GM11168 (cell line): ENCODE measurements at regions not wholly inside any gene's neighbourhood (a gene's known extent, or its start where the extent isn't known, plus 50 kb on each side); places are given as distances from the start of the nearest gene placed in this dataset.
"Not testable (repeated sequence)": the region's sequence is repeated elsewhere in the genome, so short reads cannot be mapped to it uniquely, and the experiment has no call there.

Experiments
- in situ Hi-C: fragments of 300-500 bp; cut with MboI; formaldehyde crosslinking; loops from one replicate; pipeline ENCODE4 v1.12.0; 2022; ENCODE audit warnings: low sequenced_read_pairs; ENCODE audit not compliant: unreplicated experiment

- in situ Hi-C loops, result no loop called here
Measured at GRCh38 chr1:30660241-30660640, 63.1 kb downstream of the MATN1 start.

DNA sequence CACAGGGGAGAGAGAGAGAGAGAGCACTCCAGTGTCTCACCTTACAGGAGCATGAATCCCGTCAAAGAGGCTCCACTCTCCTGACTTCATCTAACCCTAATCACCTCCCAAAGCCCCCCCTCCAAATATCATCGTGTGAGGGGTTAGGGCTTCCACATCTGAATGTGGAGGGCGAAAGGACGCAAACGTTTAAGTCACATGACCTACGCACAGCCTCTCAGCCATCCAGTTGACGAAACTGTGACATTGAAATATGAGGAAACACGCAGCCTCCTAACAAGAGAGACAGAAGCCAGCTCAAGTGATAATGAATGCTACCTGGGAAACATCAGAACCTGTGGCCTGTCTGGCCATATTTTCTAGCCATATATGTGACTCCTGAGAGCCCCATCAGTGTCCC, 63.7 kb downstream of the MATN1 start:
- in situ Hi-C loops, result no loop called here

DNA sequence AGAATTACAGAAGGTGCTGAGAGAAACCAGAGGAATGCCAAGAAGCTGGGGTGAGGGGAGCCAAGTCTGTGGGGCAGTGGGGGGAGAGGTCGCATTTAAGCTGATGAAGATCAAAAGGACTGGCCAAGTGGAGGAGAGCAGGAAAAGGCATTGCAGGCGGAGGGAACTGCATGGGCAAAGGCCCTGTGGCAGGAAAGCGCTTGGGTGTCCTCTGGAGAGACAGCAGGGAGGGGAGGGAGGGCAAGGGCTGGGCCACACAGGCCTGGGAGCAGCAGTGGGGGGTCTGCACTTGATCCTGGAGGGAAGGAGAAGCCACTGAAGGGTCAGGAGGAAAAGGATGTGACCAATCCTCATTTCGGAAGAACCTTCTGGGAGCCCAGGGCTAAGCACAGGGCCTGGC, 65.0 kb downstream of the MATN1 start:
- in situ Hi-C loops, result not testable (repeated sequence)

DNA sequence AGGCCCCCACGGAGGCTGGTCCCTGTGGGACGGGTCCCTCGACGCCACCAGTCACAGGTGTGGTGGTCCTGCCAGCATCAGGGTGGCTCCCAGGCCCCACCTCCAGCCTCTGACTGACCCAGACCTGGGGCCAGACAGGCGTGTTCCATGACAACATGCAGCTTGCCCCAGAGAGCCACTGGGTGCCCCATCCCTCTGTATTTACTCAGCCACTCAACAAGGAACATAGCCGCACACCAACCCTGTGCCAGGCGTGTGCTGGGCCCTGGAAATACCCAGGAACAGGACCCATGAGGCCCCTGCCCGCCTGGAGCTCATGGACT, 65.4 kb downstream of the MATN1 start:
- in situ Hi-C loops, result no loop called here

DNA sequence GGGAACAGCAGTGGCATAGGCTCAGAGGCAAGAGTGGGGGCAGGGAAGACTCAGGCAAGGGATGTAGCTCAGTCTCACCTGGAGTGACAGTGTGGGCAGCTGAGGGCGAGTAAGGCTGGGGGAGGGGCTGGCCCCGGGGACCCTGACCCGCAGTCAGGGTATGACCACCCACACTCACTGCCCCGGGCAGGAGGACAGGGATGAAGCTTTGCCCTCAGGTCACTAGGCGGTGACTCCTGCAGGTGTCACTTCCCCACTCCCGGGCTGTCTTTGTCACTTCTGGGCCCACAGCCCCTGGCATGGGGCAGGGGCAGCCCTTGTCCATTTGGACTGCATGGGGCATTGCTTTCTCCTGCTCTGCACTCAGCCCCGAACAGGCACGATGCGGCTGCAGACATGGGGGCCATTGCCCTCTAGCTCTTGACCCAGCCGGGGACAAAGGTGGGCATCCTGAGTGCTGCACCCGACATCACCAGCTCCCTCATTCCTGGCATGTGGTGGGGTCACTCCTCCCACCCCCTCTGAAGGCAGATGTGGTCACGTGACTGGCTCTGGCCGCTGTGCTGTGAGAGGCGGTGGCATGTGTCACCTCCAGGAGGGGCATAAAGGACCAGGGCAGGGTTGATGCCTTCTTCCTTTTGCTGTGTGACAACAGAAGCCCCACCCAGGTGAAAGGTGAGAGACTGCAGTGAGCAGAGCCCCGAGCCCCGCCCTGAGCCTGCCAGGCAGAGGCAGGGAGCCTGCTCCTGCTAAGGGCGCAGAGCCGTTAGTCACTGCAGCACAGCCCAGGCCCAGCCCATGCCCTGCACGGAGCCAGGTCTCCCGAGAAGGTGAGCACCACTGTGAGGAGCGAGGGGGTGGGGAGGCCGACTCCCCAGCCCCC, 66.0 kb downstream of the MATN1 start:
- in situ Hi-C loops, result no loop called here

DNA sequence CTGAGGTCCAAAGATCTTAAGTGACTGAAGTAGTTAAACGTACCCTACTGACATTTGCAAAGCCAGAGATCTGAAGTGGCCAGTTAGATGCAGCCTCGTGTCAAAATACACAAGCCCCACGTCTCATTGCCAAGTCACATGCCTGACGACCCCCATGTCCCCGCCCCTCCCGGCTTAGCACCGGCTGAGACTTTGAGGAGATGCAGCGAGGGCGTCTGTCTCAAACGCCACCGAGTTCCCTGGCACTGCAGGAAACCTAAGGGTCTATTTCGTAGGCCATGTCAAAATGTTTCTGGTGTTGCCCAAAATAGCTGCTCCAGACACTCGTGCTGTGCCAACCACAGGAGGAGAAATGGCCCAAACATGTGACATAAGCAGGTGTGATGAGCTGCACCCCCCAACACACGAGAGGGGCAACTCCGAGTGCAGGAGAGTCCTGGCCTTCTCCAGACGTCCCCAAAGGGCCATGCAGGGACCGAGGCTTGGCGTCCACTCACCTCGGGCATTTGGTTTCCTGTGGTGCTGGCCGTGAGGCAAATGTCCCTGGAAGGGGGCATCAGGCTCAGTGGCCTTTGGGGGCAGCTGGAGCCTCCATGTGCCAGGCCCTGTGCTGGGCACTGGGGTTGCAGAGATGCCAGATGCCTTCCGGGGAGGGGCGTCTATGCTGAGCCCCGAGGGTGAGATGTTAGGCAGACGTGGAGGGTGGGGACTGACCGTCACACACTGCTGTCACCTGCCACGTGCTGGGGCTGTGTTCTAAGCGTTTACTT, 67.0 kb downstream of the MATN1 start:
- in situ Hi-C loops, result no loop called here

DNA sequence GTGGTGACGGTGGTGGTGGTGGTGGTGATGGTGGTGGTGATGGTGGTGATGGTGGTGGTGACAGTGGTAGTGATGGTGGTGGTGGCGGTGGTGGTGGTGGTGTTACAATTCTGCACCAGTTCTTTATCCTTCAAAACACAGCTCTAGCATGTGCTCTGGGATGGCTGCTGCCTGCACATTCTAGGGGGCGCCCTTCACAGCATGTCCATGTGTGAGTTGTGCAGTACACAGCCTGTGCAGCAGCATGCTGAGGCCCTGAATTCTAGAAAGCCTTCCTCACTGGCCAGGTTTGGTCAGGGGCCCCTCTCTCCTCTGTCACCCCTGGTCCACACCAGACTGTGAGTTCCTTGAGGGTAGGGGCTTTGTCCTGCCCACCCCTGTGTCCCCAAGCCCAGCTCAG, 67.7 kb downstream of the MATN1 start:
- in situ Hi-C loops, result no loop called here

DNA sequence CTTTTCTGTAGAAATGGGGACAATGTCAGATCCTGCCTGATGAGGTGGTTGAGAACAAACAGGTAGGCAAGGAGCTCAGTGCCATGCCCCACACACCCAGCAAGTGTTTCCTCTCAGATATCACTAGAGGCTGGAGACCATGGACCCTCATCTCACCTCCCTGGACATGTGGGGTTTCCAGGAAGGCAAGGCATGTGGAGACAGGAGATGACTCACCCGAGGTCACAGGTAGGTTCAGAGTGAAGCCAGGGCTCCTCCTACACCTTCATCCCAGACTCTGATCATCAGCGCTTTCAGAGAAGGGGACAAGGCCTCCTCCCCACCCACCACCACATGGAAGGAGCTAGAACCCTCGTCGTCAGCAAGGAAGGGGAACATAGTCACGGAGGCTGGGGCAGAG, 69.2 kb downstream of the MATN1 start:
- in situ Hi-C loops, result no loop called here

- in situ Hi-C loops, result no loop called here
Measured at GRCh38 chr1:30652152-30652841, 71.1 kb downstream of the MATN1 start.

GRCh38 chr1:30651395-30651794, 72.0 kb downstream of the MATN1 start:
- in situ Hi-C loops, result not testable (repeated sequence)

- in situ Hi-C loops, result no loop called here
Measured at GRCh38 chr1:30650968-30651320, 72.4 kb downstream of the MATN1 start.

GRCh38 chr1:30650038-30650967, 73.1 kb downstream of the MATN1 start:
- in situ Hi-C loops, result no loop called here

DNA sequence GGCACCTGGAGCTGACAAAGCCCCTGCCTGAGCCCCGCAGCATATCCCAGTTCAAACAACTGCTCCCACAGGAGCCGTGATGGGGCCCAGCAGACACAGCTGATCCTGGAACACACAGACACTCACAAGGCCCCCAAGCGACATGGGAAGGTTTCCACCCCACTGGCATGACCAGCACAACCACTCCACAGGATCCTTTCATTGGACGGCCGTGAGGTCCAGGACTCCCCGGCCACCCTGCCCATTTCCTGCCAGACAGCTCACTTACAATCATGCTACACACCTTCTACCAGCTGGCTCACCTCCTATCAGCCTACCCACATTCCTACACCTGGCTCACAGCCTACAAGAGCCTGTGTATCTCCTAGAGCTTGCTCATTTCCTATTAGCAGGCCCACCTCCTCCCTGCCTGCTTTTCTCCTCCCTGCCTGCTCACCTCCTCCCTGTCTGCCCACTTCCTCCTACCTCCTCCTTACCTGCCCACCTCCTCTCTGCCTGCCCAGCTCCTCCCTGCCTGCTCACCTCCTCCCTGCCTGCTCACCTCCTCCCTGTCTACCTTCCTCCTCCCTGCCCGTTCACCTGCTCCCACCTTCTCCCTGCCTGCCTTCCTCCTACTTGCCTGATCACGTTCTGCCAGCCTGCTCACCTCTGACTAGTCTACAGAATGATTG, 73.9 kb downstream of the MATN1 start:
- in situ Hi-C loops, result no loop called here

DNA sequence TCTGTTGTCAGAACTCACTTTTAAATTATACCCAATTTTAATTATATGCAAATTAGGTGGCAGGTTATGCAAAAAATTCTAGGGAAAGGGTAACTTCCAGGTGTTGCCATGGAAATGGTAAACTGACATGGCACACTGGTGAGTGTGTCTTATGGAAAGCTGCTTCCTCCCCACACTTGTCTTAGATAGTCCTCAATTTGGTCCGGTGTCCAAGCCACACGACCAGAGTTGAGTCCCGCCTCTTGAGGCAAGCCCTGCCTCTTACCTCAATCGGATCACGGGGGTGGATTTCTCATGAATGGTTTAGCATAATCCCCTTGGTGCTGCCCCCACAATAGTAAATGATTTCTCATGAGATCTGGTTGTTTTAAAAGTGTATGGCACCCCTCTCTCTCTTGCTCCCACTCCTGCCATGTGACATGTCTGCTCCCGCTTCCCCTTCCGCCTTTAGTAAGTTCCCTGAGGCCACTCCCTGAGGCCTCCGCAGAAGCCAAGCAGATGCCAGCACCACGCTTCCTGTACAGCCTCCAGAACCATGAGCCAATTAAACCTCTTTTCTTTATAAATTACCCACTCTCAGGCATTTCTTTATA, 74.9 kb downstream of the MATN1 start:
- in situ Hi-C loops, result no loop called here

GRCh38 chr1:30645807-30646206, 77.6 kb downstream of the MATN1 start:
- in situ Hi-C loops, result no loop called here

DNA sequence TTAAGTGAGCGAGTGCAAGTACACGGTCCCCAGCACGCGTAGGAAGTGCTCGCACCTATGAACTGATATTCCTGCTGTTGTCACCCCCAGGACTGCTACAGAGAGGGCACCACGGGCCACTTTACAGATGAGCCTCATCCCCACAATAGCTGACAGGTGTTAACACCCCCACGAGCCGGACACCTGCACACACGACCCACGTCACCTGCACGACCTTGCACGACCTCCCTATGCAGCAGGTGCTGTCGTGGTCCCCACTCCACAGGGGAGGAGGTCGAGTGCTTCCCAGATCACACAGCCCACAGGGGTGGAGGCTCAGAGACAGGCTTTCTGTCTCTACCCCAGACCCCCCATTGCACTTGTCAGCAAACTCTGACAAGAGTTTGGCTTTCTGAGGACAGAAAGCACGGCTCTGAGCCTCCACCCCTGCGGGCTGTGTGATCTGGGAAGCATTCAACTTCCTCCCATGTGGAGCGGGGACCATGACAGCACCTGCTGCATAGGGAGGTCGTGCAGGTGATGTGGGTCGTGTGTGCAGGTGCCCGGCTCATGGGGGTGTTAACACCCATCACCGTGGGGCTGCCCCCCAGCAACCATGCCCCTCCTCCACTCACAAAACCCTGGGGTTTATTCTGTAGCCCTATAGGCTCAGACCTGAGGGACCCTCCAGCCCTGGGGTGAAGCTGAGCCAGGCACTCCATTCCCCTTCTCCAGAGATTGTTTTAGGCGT, 80.8 kb downstream of the MATN1 start:
- in situ Hi-C loops, result no loop called here

GRCh38 chr1:30641572-30642353, 81.6 kb downstream of the MATN1 start:
- in situ Hi-C loops, result no loop called here
